Immature natural killer cell (primary cell): ENCODE measurements at regions not wholly inside any gene's neighbourhood (a gene's known extent, or its start where the extent isn't known, plus 50 kb on each side); places are given as distances from the start of the nearest gene placed in this dataset.

Experiments
- DNase-seq, 3 donors: peaks; one replicate each; pipeline ENCODE4 v3.0.0; 2022; ENCODE audit warnings: mixed read lengths in 1 of 3
- H3K27ac Mint-ChIP-seq, 6 donors: one replicate each; pipeline ENCODE4 v1.8.0; 2020; ENCODE audit warnings: mixed read lengths in 6 of 6, mild to moderate bottlenecking in 5 of 6, inconsistent platforms in 4 of 6, moderate library complexity in 3 of 6
- H3K27me3 Mint-ChIP-seq, 3 donors: one replicate each; pipeline ENCODE4 v1.8.0; 2020 to 2021; ENCODE audit warnings: low read depth in 3 of 3, mild to moderate bottlenecking in 3 of 3, mixed read lengths in 3 of 3, moderate library complexity in 3 of 3, inconsistent platforms in 1 of 3
- H3K36me3 Mint-ChIP-seq, 3 donors: one replicate each; pipeline ENCODE4 v1.8.0; 2020; ENCODE audit warnings: mixed read lengths in 3 of 3, inconsistent platforms in 2 of 3, mild to moderate bottlenecking in 2 of 3
- H3K4me1 Mint-ChIP-seq, 2 donors: one replicate each; pipeline ENCODE4 v1.8.0; 2020; ENCODE audit warnings: inconsistent platforms in 2 of 2, mild to moderate bottlenecking in 2 of 2, mixed read lengths in 2 of 2, moderate library complexity in 1 of 2
- H3K4me3 Mint-ChIP-seq, 5 donors: one replicate each; pipeline ENCODE4 v1.8.0; 2020; ENCODE audit warnings: mild to moderate bottlenecking in 5 of 5, mixed read lengths in 5 of 5, inconsistent platforms in 3 of 5, moderate library complexity in 3 of 5
- H3K9me3 Mint-ChIP-seq, 6 donors: one replicate each; pipeline ENCODE4 v1.8.0; 2020; ENCODE audit warnings: mild to moderate bottlenecking in 6 of 6, mixed read lengths in 6 of 6, inconsistent platforms in 4 of 6, moderate library complexity in 3 of 6

- H3K4me1 Mint-ChIP-seq, result peaks cover 19 to 49% of the 10 kb centered on the region in 2 donors
- peaks cover 0 to 2% (median 0%) of the 10 kb centered on the region in 3 donors for H3K27me3 Mint-ChIP-seq
- peak overlapping the region in 1 of 6 donors; percentile 27 for H3K27ac Mint-ChIP-seq
- H3K9me3 Mint-ChIP-seq, result no peaks in the 10 kb centered on the region
- H3K36me3 Mint-ChIP-seq, result peaks cover 0 to 19% (median 15%) of the 10 kb centered on the region in 3 donors
- DNase-seq, result no peak
- no peak overlapping the region for H3K4me3 Mint-ChIP-seq
Observed at GRCh38 chr2:8364668-8365067, 317.2 kb upstream of the ID2 start.

- no peak overlapping the region for H3K27ac Mint-ChIP-seq
- DNase-seq, result no peak
- H3K27me3 Mint-ChIP-seq, result peaks cover 0 to 2% (median 0%) of the 10 kb centered on the region in 3 donors
- no peak overlapping the region for H3K4me3 Mint-ChIP-seq
- peaks cover 0 to 20% (median 19%) of the 10 kb centered on the region in 3 donors for H3K36me3 Mint-ChIP-seq
- peaks cover 26 to 56% of the 10 kb centered on the region in 2 donors for H3K4me1 Mint-ChIP-seq
- no peaks in the 10 kb centered on the region for H3K9me3 Mint-ChIP-seq
Observed at GRCh38 chr2:8365331-8365910, 316.4 kb upstream of the ID2 start.

- Mint-ChIP-seq H3K4me3 (no peak overlapping the region), H3K4me1 (peaks cover 32 to 57% of the 10 kb centered on the region in 2 donors), H3K27me3 (peaks cover 0 to 2% (median 0%) of the 10 kb centered on the region in 3 donors), H3K27ac (no peak overlapping the region), H3K36me3 (peaks cover 4 to 13% (median 9%) of the 10 kb centered on the region in 3 donors), H3K9me3 (no peaks in the 10 kb centered on the region)
- DNase-seq, result no peak
Observed at GRCh38 chr2:8367833-8368232, 314.0 kb upstream of the ID2 start.

- H3K27me3 Mint-ChIP-seq, result peaks cover 0 to 2% (median 0%) of the 10 kb centered on the region in 3 donors
- H3K4me1 Mint-ChIP-seq, result peaks cover 26 to 57% of the 10 kb centered on the region in 2 donors
- H3K27ac Mint-ChIP-seq, result peak overlapping the region in 3 of 6 donors; percentile 25 to 78 (median 74)
- H3K4me3 Mint-ChIP-seq, result no peak overlapping the region
- H3K9me3 Mint-ChIP-seq, result no peaks in the 10 kb centered on the region
- no peak for DNase-seq
- peaks cover 5 to 19% (median 14%) of the 10 kb centered on the region in 3 donors for H3K36me3 Mint-ChIP-seq
Observed at GRCh38 chr2:8368463-8368862, 313.4 kb upstream of the ID2 start.

- H3K9me3 Mint-ChIP-seq, result no peaks in the 10 kb centered on the region
- H3K36me3 Mint-ChIP-seq, result peaks cover 5 to 16% (median 14%) of the 10 kb centered on the region in 3 donors
- DNase-seq, result no peak
- peak overlapping the region in 2 of 6 donors; percentile 45 to 79 for H3K27ac Mint-ChIP-seq
- H3K27me3 Mint-ChIP-seq, result no peaks in the 10 kb centered on the region
- H3K4me3 Mint-ChIP-seq, result no peak overlapping the region
- H3K4me1 Mint-ChIP-seq, result peaks cover 19 to 48% of the 10 kb centered on the region in 2 donors
Observed at GRCh38 chr2:8369522-8369921, 312.3 kb upstream of the ID2 start.

GRCh38 chr2:8370258-8370802 is 311.5 kb upstream of the ID2 start:
- Mint-ChIP-seq H3K27me3 (no peaks in the 10 kb centered on the region), H3K36me3 (peaks cover 5 to 17% (median 16%) of the 10 kb centered on the region in 3 donors), H3K27ac (peak overlapping the region in 2 of 6 donors; percentile 40 to 62), H3K4me3 (no peak overlapping the region), H3K4me1 (peaks cover 19 to 45% of the 10 kb centered on the region in 2 donors), H3K9me3 (no peaks in the 10 kb centered on the region)
- no peak for DNase-seq

GRCh38 chr2:8371653-8372052 is 310.2 kb upstream of the ID2 start:
- no peak overlapping the region for H3K4me3 Mint-ChIP-seq
- no peaks in the 10 kb centered on the region for H3K9me3 Mint-ChIP-seq
- H3K27ac Mint-ChIP-seq, result peak overlapping the region in 2 of 6 donors; percentile 4 to 10
- peaks cover 24 to 54% of the 10 kb centered on the region in 2 donors for H3K4me1 Mint-ChIP-seq
- DNase-seq, result no peak
- H3K27me3 Mint-ChIP-seq, result no peaks in the 10 kb centered on the region
- H3K36me3 Mint-ChIP-seq, result peaks cover 5 to 17% (median 16%) of the 10 kb centered on the region in 3 donors

GRCh38 chr2:8374782-8375181 is 307.1 kb upstream of the ID2 start:
- H3K27me3 Mint-ChIP-seq, result no peaks in the 10 kb centered on the region
- H3K9me3 Mint-ChIP-seq, result no peaks in the 10 kb centered on the region
- H3K4me3 Mint-ChIP-seq, result no peak overlapping the region
- DNase-seq, result no peak
- H3K4me1 Mint-ChIP-seq, result peaks cover 49 to 80% of the 10 kb centered on the region in 2 donors
- H3K36me3 Mint-ChIP-seq, result peaks cover 11 to 19% (median 18%) of the 10 kb centered on the region in 3 donors
- H3K27ac Mint-ChIP-seq, result peak overlapping the region in 3 of 6 donors; percentile 47 to 65 (median 53)

GRCh38 chr2:8376603-8377410 is 305.0 kb upstream of the ID2 start:
- Mint-ChIP-seq H3K27ac (peak overlapping the region; percentile 79 to 92 (median 86)), H3K9me3 (no peaks in the 10 kb centered on the region), H3K4me3 (peak overlapping the region; percentile 68 to 87 (median 72)), H3K36me3 (peaks cover 11 to 17% (median 15%) of the 10 kb centered on the region in 3 donors), H3K4me1 (peaks cover 45 to 77% of the 10 kb centered on the region in 2 donors), H3K27me3 (no peaks in the 10 kb centered on the region)
- DNase-seq, result peak; percentile 5 to 30 (median 28)

- H3K4me3 Mint-ChIP-seq, result peak overlapping the region in 4 of 5 donors; percentile 27 to 87 (median 68)
- H3K27me3 Mint-ChIP-seq, result no peaks in the 10 kb centered on the region
Observed at GRCh38 chr2:8378016-8378810, 303.6 kb upstream of the ID2 start.

GRCh38 chr2:8379128-8379527 is 302.7 kb upstream of the ID2 start:
- peak overlapping the region in 4 of 5 donors; percentile 11 to 62 (median 43) for H3K4me3 Mint-ChIP-seq
- peak overlapping the region in 5 of 6 donors; percentile 65 to 95 (median 79) for H3K27ac Mint-ChIP-seq
- H3K4me1 Mint-ChIP-seq, result peaks cover 56 to 80% of the 10 kb centered on the region in 2 donors
- DNase-seq, result no peak
- no peaks in the 10 kb centered on the region for H3K27me3 Mint-ChIP-seq
- H3K36me3 Mint-ChIP-seq, result peaks cover 6 to 13% (median 7%) of the 10 kb centered on the region in 3 donors
- no peaks in the 10 kb centered on the region for H3K9me3 Mint-ChIP-seq

More at GRCh38 chr2:8378016-8378810, 303.6 kb upstream of the ID2 start:
- Mint-ChIP-seq H3K36me3 (peaks cover 7 to 16% (median 9%) of the 10 kb centered on the region in 3 donors), H3K4me1 (peaks cover 49 to 75% of the 10 kb centered on the region in 2 donors), H3K27ac (peak overlapping the region in 5 of 6 donors; percentile 40 to 89 (median 86)), H3K9me3 (no peaks in the 10 kb centered on the region)
- no peak for DNase-seq

GRCh38 chr2:8379549-8379948 is 302.3 kb upstream of the ID2 start:
- Mint-ChIP-seq H3K27me3 (no peaks in the 10 kb centered on the region), H3K27ac (peak overlapping the region; percentile 65 to 95 (median 82)), H3K4me1 (peaks cover 60 to 84% of the 10 kb centered on the region in 2 donors), H3K36me3 (peaks cover 7 to 13% (median 10%) of the 10 kb centered on the region in 3 donors), H3K4me3 (peak overlapping the region; percentile 52 to 62 (median 58)), H3K9me3 (no peaks in the 10 kb centered on the region)
- DNase-seq, result no peak

- Mint-ChIP-seq H3K27ac (peak overlapping the region; percentile 65 to 95 (median 82)), H3K36me3 (peaks cover 7 to 11% (median 10%) of the 10 kb centered on the region in 3 donors), H3K9me3 (no peaks in the 10 kb centered on the region), H3K4me3 (peak overlapping the region; percentile 52 to 62 (median 58)), H3K27me3 (no peaks in the 10 kb centered on the region), H3K4me1 (peaks cover 62 to 82% of the 10 kb centered on the region in 2 donors)
- DNase-seq, result peak; percentile 19 to 30 (median 20)
Observed at GRCh38 chr2:8380026-8380425, 301.8 kb upstream of the ID2 start.
